ENCODE measurements at regions not wholly inside any gene's neighbourhood (a gene's known extent, or its start where the extent isn't known, plus 50 kb on each side); places are given as distances from the start of the nearest gene placed in this dataset.
"Not testable (repeated sequence)": the region's sequence is repeated elsewhere in the genome, so short reads cannot be mapped to it uniquely, and the experiment has no call there.

DNA sequence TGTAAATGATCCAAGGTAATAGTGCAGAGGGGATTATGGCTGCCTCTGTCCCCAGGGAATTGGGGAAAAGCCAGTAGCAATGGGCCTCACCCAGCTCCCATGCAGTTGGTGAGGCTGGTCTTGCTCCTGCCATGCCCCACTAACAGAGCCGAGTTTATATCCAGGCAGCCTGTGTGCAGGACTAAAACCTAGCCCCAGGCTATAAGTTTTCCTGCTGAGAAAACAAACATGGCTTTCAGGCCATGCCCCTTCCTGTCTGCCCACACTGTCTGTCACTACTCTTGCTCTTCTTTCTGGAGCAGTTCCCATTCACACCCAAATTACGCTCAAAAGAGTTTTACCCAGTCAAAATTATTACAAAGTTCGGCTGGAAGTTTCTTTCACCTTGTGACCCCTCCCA lies 73.5 kb upstream of the SPATA16 start:
- no peaks in the 10 kb centered on the region for H3K4me1 ChIP-seq (ENCODE audit: low read length)
- H2AFZ ChIP-seq (ENCODE audit: low read length): no peak overlapping the region
- DNase-seq: no peak
- no peak overlapping the region for H3K9ac ChIP-seq (ENCODE audit: low read length)
- H3K79me2 ChIP-seq (ENCODE audit: low read length): no peaks in the 10 kb centered on the region
- H3K9me2 ChIP-seq (replicated peaks; ENCODE audit: insufficient read depth, low read length): no peaks in the 10 kb centered on the region
- H4K20me1 ChIP-seq (ENCODE audit: insufficient read depth, low read depth, low read length): no peaks in the 10 kb centered on the region
- no peaks in the 10 kb centered on the region for H3K27me3 ChIP-seq (ENCODE audit: low read length)
- H3K9me3 ChIP-seq (ENCODE audit: low read length): no peaks in the 10 kb centered on the region
- H3K27ac ChIP-seq (ENCODE audit: low read length): no peak overlapping the region
- H3K4me2 ChIP-seq (ENCODE audit: low read depth, low read length, poor library complexity, severe bottlenecking): no peak overlapping the region
- H3K36me3 ChIP-seq (ENCODE audit: insufficient read depth, low read length): no peaks in the 10 kb centered on the region
- H3K4me3 ChIP-seq (ENCODE audit: low read length): no peak overlapping the region

DNA sequence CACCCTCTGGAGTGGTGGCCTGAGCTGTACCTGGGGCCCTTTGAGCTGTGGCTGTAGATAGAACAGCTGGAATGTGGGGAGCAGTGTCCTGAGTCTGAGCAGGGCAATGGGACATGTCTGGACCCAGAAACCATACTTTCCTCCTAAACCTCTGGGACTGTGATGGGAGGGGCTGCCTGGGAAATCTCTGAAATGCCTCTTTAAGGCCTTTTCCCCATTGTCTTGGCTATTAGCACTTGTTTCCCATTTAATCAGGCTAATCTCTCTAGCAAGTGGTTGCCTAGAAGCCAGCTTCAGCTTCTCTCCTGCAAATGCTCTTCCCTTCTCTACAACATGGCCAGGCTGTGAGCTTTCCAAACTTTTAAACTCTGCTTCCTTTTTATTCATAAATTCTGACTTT lies 58.5 kb upstream of the SPATA16 start:
- Histone ChIP-seq H3K27me3 (ENCODE audit: low read length) (no peaks in the 10 kb centered on the region), H3K36me3 (ENCODE audit: insufficient read depth, low read length) (no peaks in the 10 kb centered on the region), H3K9ac (ENCODE audit: low read length) (no peak overlapping the region), H3K4me2 (ENCODE audit: low read depth, low read length, poor library complexity, severe bottlenecking) (no peak overlapping the region), H3K9me2 (replicated peaks; ENCODE audit: insufficient read depth, low read length) (0 out of 2 replicates have a peak, but pooled peaks cover 3% of the 10 kb centered on the region), H3K9me3 (ENCODE audit: low read length) (peaks cover 11% of the 10 kb centered on the region), H3K27ac (ENCODE audit: low read length) (no peak overlapping the region), H2AFZ (ENCODE audit: low read length) (no peak overlapping the region), H3K4me3 (ENCODE audit: low read length) (no peak overlapping the region), H4K20me1 (ENCODE audit: insufficient read depth, low read depth, low read length) (no peaks in the 10 kb centered on the region), H3K79me2 (ENCODE audit: low read length) (no peaks in the 10 kb centered on the region), H3K4me1 (ENCODE audit: low read length) (no peaks in the 10 kb centered on the region)
- no peak for DNase-seq

DNA sequence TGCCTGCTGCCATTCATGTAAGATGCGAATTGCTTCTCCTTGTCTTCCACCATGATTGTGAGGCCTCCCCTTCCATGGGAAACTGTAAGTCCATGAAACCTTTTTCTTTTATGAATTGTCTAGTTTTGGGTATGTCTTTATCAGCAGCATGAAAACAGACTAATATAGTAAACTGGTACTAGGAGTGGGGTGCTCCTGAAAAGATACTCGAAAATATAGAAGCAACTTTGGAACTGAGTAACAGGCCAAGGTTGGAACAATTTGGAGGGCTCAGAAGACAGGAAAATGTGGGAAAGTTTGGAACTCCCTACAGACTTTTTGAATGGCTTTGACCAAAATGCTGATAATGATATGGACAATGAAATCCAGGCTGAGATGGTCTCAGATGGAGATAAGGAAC lies 53.8 kb upstream of the SPATA16 start:
- not testable (repeated sequence) for H3K9ac ChIP-seq (ENCODE audit: low read length); H4K20me1 ChIP-seq (ENCODE audit: insufficient read depth, low read depth, low read length); H3K27ac ChIP-seq (ENCODE audit: low read length); H3K79me2 ChIP-seq (ENCODE audit: low read length); H3K4me1 ChIP-seq (ENCODE audit: low read length); H3K27me3 ChIP-seq (ENCODE audit: low read length); H3K4me2 ChIP-seq (ENCODE audit: low read depth, low read length, poor library complexity, severe bottlenecking); H3K36me3 ChIP-seq (ENCODE audit: insufficient read depth, low read length); DNase-seq; H3K4me3 ChIP-seq (ENCODE audit: low read length); H3K9me2 ChIP-seq (replicated peaks; ENCODE audit: insufficient read depth, low read length); H2AFZ ChIP-seq (ENCODE audit: low read length)
- peaks cover 14% of the 10 kb centered on the region for H3K9me3 ChIP-seq (ENCODE audit: low read length)

DNA sequence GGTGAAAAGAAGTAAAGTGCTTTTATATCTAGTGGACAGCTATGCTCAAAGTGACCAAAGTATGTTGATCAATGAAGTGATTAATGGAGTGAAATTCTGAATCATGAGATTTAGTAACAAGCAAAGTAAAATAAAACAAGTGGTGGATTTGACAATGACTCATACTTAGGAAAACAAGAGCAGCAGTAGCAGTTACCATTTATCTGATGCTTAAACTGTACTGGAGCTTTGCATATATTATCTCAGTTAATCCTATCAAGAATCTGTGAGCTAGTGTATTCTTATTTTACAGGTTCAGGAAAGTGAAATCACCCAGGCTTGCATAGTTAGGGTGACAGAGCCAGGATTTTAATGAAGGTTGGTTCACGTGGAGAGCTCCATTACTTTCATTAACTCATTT lies 50.6 kb upstream of the SPATA16 start:
- Histone ChIP-seq H3K9me3 (ENCODE audit: low read length) (peaks cover 10% of the 10 kb centered on the region), H3K4me3 (ENCODE audit: low read length) (no peak overlapping the region), H2AFZ (ENCODE audit: low read length) (no peak overlapping the region), H4K20me1 (ENCODE audit: insufficient read depth, low read depth, low read length) (no peaks in the 10 kb centered on the region), H3K4me2 (ENCODE audit: low read depth, low read length, poor library complexity, severe bottlenecking) (no peak overlapping the region), H3K27ac (ENCODE audit: low read length) (no peak overlapping the region), H3K36me3 (ENCODE audit: insufficient read depth, low read length) (no peaks in the 10 kb centered on the region), H3K79me2 (ENCODE audit: low read length) (no peaks in the 10 kb centered on the region), H3K27me3 (ENCODE audit: low read length) (no peaks in the 10 kb centered on the region), H3K9ac (ENCODE audit: low read length) (no peak overlapping the region), H3K4me1 (ENCODE audit: low read length) (no peaks in the 10 kb centered on the region), H3K9me2 (replicated peaks; ENCODE audit: insufficient read depth, low read length) (no peaks in the 10 kb centered on the region)
- no peak for DNase-seq

Measured in Karpas-422 (cell line).